Progenitor cell of endocrine pancreas (in vitro differentiated cells): ENCODE measurements at regions not wholly inside any gene's neighbourhood (a gene's known extent, or its start where the extent isn't known, plus 50 kb on each side); places are given as distances from the start of the nearest gene placed in this dataset.

Source experiments
- DNase-seq: peaks from one replicate; pipeline ENCODE4 v3.0.0; 2021; ENCODE audit warnings: low spot score; ENCODE audit not compliant: unreplicated experiment
- H3K27ac Mint-ChIP-seq: 2 replicates; pipeline ENCODE4 v1.8.0; 2021; ENCODE audit warnings: mild to moderate bottlenecking, moderate library complexity, mixed read lengths
- H3K27me3 Mint-ChIP-seq: 2 replicates; pipeline ENCODE4 v1.8.0; 2021; ENCODE audit warnings: mixed read lengths
- H3K36me3 Mint-ChIP-seq: 2 replicates; pipeline ENCODE4 v1.8.0; 2022; ENCODE audit warnings: mixed read lengths; ENCODE audit not compliant: insufficient read depth
- H3K4me1 Mint-ChIP-seq: 2 replicates; pipeline ENCODE4 v1.8.0; 2021; ENCODE audit warnings: low read depth, mixed read lengths
- H3K4me3 Mint-ChIP-seq: 2 replicates; pipeline ENCODE4 v1.8.0; 2021; ENCODE audit warnings: low read depth, mild to moderate bottlenecking, moderate library complexity, mixed read lengths
- H3K9me3 Mint-ChIP-seq: 2 replicates; pipeline ENCODE4 v1.8.0; 2021; ENCODE audit warnings: low read depth, mixed read lengths
- CTCF ChIP-seq: fragments of 200-600 bp; sonication (generic); IDR thresholded peaks from one replicate; pipeline ENCODE4 v1.5.0; 2021; ENCODE audit warnings: antibody characterized with exemption, mild to moderate bottlenecking; ENCODE audit not compliant: unreplicated experiment

GRCh38 chr6:119896806-119897205, 547.2 kb upstream of the MAN1A1 start:
- no peak for TF ChIP-seq CTCF
- no peak for DNase-seq
- Mint-ChIP-seq H3K27ac (no peak overlapping the region), H3K36me3 (no peaks in the 10 kb centered on the region), H3K27me3 (no peaks in the 10 kb centered on the region), H3K4me1 (peaks cover 2% of the 10 kb centered on the region), H3K9me3 (no peaks in the 10 kb centered on the region), H3K4me3 (no peak overlapping the region)

- H3K36me3 Mint-ChIP-seq, result no peaks in the 10 kb centered on the region
- no peak overlapping the region for H3K4me3 Mint-ChIP-seq
- H3K9me3 Mint-ChIP-seq, result no peaks in the 10 kb centered on the region
- no peaks in the 10 kb centered on the region for H3K27me3 Mint-ChIP-seq
- no peak for TF ChIP-seq CTCF
- H3K27ac Mint-ChIP-seq, result no peak overlapping the region
- DNase-seq, result no peak
- peaks cover 2% of the 10 kb centered on the region for H3K4me1 Mint-ChIP-seq
Observed at GRCh38 chr6:119895626-119896025, 546.1 kb upstream of the MAN1A1 start.

DNA sequence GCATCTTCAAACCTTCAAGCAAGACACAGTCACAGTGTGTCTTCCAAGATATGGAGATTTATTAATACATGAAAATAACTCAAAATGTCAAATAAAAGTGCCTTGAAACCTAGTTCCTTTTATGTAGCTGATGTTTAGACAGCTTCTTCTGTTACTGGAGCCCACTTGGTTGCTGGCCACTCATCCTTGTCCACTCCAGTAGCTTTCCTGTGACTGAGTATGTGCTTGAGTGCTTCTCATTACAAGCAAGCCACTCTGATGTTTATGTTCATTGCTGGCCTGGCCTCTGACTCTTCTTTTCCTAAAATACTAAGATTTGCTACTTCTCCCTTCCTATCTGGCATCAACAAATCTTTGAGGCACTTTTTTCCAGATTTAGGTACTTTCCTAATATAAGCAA, 545.2 kb upstream of the MAN1A1 start:
- H3K27ac Mint-ChIP-seq, result no peak overlapping the region
- DNase-seq, result no peak
- H3K9me3 Mint-ChIP-seq, result no peaks in the 10 kb centered on the region
- no peaks in the 10 kb centered on the region for H3K27me3 Mint-ChIP-seq
- H3K4me3 Mint-ChIP-seq, result no peak overlapping the region
- H3K4me1 Mint-ChIP-seq, result peaks cover 2% of the 10 kb centered on the region
- no peaks in the 10 kb centered on the region for H3K36me3 Mint-ChIP-seq
- no peak for TF ChIP-seq CTCF

DNA sequence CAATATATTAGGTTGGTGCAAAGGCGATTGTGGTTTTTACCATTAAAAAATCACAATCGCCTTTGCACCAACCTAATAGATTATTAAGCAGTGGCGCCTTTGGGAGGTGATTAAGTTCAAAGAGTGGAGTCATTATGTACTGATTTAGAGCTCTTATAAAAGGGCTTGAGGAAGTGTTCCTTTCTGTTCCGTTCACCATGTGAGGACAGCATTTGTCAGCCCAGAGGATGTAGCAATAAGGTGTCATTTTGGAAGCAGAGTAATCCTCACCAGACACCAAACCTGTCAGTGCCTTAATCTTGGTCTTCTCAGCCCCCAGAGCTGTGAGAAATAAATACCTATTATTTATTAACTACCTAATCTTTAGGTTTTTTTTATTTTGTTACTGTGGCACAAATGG, 542.1 kb upstream of the MAN1A1 start:
- H3K9me3 Mint-ChIP-seq, result no peaks in the 10 kb centered on the region
- no peaks in the 10 kb centered on the region for H3K27me3 Mint-ChIP-seq
- no peak overlapping the region for H3K4me3 Mint-ChIP-seq

GRCh38 chr6:119891206-119891605, 541.6 kb upstream of the MAN1A1 start:
- Mint-ChIP-seq H3K4me3 (no peak overlapping the region), H3K36me3 (no peaks in the 10 kb centered on the region), H3K27ac (no peak overlapping the region), H3K4me1 (no peaks in the 10 kb centered on the region), H3K9me3 (no peaks in the 10 kb centered on the region), H3K27me3 (no peaks in the 10 kb centered on the region)
- no peak for DNase-seq
- no peak for TF ChIP-seq CTCF

More for the DNA sequence above, 542.1 kb upstream of the MAN1A1 start:
- no peaks in the 10 kb centered on the region for H3K4me1 Mint-ChIP-seq
- no peak overlapping the region for H3K27ac Mint-ChIP-seq
- H3K36me3 Mint-ChIP-seq, result no peaks in the 10 kb centered on the region
- no peak for TF ChIP-seq CTCF
- no peak for DNase-seq
